HuH-7 (cell line): ENCODE measurements at regions not wholly inside any gene's neighbourhood (a gene's known extent, or its start where the extent isn't known, plus 50 kb on each side); places are given as distances from the start of the nearest gene placed in this dataset.

Source experiments
- DNase-seq: peaks from one replicate; pipeline ENCODE4 v3.0.0; 2011; ENCODE audit warnings: low spot score

GRCh38 chr2:145207884-145208283 lies 688.0 kb upstream of the ZEB2 start:
- no peak for DNase-seq

GRCh38 chr2:145206496-145207281 lies 686.8 kb upstream of the ZEB2 start:
- DNase-seq: no peak

- no peak for DNase-seq
These were observed 684.0 kb upstream of the ZEB2 start for GRCh38 chr2:145203891-145204290.

GRCh38 chr2:145199827-145200706 lies 680.1 kb upstream of the ZEB2 start:
- DNase-seq: no peak

GRCh38 chr2:145199042-145199441 lies 679.1 kb upstream of the ZEB2 start:
- no peak for DNase-seq

- no peak for DNase-seq
These were observed 678.6 kb upstream of the ZEB2 start for GRCh38 chr2:145198555-145198954.

- DNase-seq: no peak
These were observed 678.0 kb upstream of the ZEB2 start for GRCh38 chr2:145197944-145198343.

- no peak for DNase-seq
These were observed 674.8 kb upstream of the ZEB2 start for GRCh38 chr2:145194673-145195072.

- DNase-seq: no peak
These were observed 670.2 kb upstream of the ZEB2 start for GRCh38 chr2:145190031-145190703.

- peak; percentile 1 for DNase-seq
These were observed 666.4 kb upstream of the ZEB2 start for GRCh38 chr2:145186303-145186702.

- DNase-seq: no peak
These were observed 665.8 kb upstream of the ZEB2 start for GRCh38 chr2:145185696-145186095.

GRCh38 chr2:145184741-145185651 lies 665.1 kb upstream of the ZEB2 start:
- DNase-seq: no peak

GRCh38 chr2:145169285-145169684 lies 649.4 kb upstream of the ZEB2 start:
- no peak for DNase-seq

- no peak for DNase-seq
These were observed 648.2 kb upstream of the ZEB2 start for GRCh38 chr2:145168091-145168490.

GRCh38 chr2:145166731-145167302 lies 646.9 kb upstream of the ZEB2 start:
- no peak for DNase-seq

- DNase-seq: no peak
These were observed 641.7 kb upstream of the ZEB2 start for GRCh38 chr2:145161656-145162055.

- no peak for DNase-seq
These were observed 640.9 kb upstream of the ZEB2 start for GRCh38 chr2:145160855-145161254.

- DNase-seq: no peak
These were observed 639.8 kb upstream of the ZEB2 start for GRCh38 chr2:145159676-145160075.

- peak; percentile 19 for DNase-seq
These were observed 638.0 kb upstream of the ZEB2 start for GRCh38 chr2:145157741-145158591.

GRCh38 chr2:145157036-145157675 lies 637.2 kb upstream of the ZEB2 start:
- DNase-seq: no peak
